Adrenal gland (tissue), 9 donors: ENCODE measurements at regions not wholly inside any gene's neighbourhood (a gene's known extent, or its start where the extent isn't known, plus 50 kb on each side); places are given as distances from the start of the nearest gene placed in this dataset.

Experiments used
- DNase-seq, 7 donors: peaks; one replicate each; pipeline ENCODE4 v3.0.0-alpha.2; 2019 to 2020
- H3K27ac ChIP-seq, 5 donors: fragments of 200-600 bp; sonication (generic) in 4 of 5; 1 replicate in 3 of 5; 2 replicates in 2 of 5; pipeline versions ENCODE4 v1.5.1 to v1.8.0; 2016 to 2020; ENCODE audit warnings: mild to moderate bottlenecking in 1 of 5
- H3K27me3 ChIP-seq: fragments of 200-600 bp; 2 replicates; pipeline ENCODE4 v1.8.0; 2021
- H3K36me3 ChIP-seq, 2 donors: fragments of 200-600 bp; replicated peaks in 1 of 2; 1 replicate in 1 of 2; 2 replicates in 1 of 2; pipeline versions ENCODE4 v1.5.1 to v1.8.0; 2018 to 2022
- H3K4me1 ChIP-seq, 2 donors: fragments of 200-600 bp; replicated peaks in 1 of 2; 1 replicate in 1 of 2; 2 replicates in 1 of 2; pipeline versions ENCODE4 v1.5.1 to v1.8.0; 2018 to 2021
- H3K4me3 ChIP-seq, 4 donors: fragments of 200-600 bp; sonication (generic) in 3 of 4; one replicate each; pipeline ENCODE4 v1.5.1; 2016 to 2018
- H3K9me3 ChIP-seq, 3 donors: fragments of 200-600 bp; sonication (generic) in 1 of 3; replicated peaks in 1 of 3; 1 replicate in 2 of 3; 2 replicates in 1 of 3; pipeline versions ENCODE4 v1.5.1 to v1.8.0; 2016 to 2021
- POLR2A ChIP-seq, 2 donors: fragments of 450-650 bp; IDR thresholded peaks; one replicate each; pipeline ENCODE4 v1.6.1; 2017; ENCODE audit warnings: antibody characterized with exemption in 2 of 2, mild to moderate bottlenecking in 2 of 2, moderate library complexity in 1 of 2
- WGBS, 4 donors: extraction: QIAGEN DNeasy Blood & Tissue Kit in 2 of 4; methylation state at CpG; one replicate each; pipeline versions ENCODE4 v1.1.5 to v1.1.7; 2013 to 2017; 5-methylcytosine and 5-hydroxymethylcytosine counted together
- intact Hi-C, 2 donors: fragments of 100-400 bp; cut with DNase I; formaldehyde crosslinking; loops; one replicate each; pipeline versions ENCODE4 v1.14.1 to v1.15.0; 2022 to 2023
- TF ChIP-seq, protein P1 (sequence below), 6 experiments: fragments of 450-650 bp in 4 of 6; fragments of 200-600 bp in 2 of 6; sonication (generic) in 1 of 6; IDR thresholded peaks; 1 replicate in 5 of 6; 2 replicates in 1 of 6; pipeline versions ENCODE4 v1.5.1 to v1.8.0; 2016 to 2021; ENCODE audit warnings: antibody characterized with exemption in 6 of 6, mild to moderate bottlenecking in 2 of 6, moderate library complexity in 1 of 6
- donor health status: healthy with polysubstance abuse.
- donor health status: Bipolar disorder and iron deficiency.
- donor health status: DM: yes; HTN: yes; CAD: no.
- donor health status: DM: no; HTN: no; CAD: no.
- donor health status: DM: no; HTN: no; CAD: no.

- intact Hi-C loops = no loop called here
- no peak for DNase-seq
- Histone ChIP-seq H3K27ac (no peak overlapping the region), H3K4me3 (no peak overlapping the region), H3K36me3 (no peaks in the 10 kb centered on the region), H3K9me3 (no peaks in the 10 kb centered on the region), H3K4me1 (no peaks in the 10 kb centered on the region), H3K27me3 (no peaks in the 10 kb centered on the region)
- 47 to 51% (median 49%) methylated on average over 7 to 8 of the region's 8 CpGs for WGBS, 4 donors
- TF ChIP-seq, protein P1, sequence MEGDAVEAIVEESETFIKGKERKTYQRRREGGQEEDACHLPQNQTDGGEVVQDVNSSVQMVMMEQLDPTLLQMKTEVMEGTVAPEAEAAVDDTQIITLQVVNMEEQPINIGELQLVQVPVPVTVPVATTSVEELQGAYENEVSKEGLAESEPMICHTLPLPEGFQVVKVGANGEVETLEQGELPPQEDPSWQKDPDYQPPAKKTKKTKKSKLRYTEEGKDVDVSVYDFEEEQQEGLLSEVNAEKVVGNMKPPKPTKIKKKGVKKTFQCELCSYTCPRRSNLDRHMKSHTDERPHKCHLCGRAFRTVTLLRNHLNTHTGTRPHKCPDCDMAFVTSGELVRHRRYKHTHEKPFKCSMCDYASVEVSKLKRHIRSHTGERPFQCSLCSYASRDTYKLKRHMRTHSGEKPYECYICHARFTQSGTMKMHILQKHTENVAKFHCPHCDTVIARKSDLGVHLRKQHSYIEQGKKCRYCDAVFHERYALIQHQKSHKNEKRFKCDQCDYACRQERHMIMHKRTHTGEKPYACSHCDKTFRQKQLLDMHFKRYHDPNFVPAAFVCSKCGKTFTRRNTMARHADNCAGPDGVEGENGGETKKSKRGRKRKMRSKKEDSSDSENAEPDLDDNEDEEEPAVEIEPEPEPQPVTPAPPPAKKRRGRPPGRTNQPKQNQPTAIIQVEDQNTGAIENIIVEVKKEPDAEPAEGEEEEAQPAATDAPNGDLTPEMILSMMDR (IDR thresholded peaks at IDR 0.05) = no peak
- no peak for TF ChIP-seq POLR2A (IDR thresholded peaks at IDR 0.05)
These were observed 151.0 kb upstream of the LMO3 start for GRCh38 chr12:16756833-16757555.

DNA sequence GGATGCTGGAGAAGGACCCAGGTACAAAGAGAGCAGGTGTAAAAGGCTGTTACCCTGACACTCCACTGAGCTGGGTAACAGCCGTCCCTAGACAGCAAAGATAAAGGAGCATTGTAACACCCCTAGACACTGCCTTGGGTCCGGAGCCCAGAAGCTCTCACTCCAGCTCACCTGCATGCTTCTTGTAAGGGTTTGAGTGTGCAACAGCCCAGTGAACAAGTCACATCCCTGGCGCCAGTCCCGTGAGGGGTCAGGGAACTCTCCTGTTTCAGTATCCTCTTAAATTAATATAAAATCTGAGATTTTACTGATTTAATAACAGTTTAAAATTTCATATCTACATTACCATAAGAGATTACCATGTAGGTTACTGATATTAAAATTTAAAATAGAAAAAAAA, 124.8 kb upstream of the LMO3 start:
- Histone ChIP-seq H3K36me3 (no peaks in the 10 kb centered on the region), H3K9me3 (no peaks in the 10 kb centered on the region), H3K27ac (no peak overlapping the region), H3K4me3 (no peak overlapping the region), H3K4me1 (no peaks in the 10 kb centered on the region), H3K27me3 (no peaks in the 10 kb centered on the region)
- intact Hi-C loops = no loop called here
- no peak for TF ChIP-seq POLR2A (IDR thresholded peaks at IDR 0.05)
- TF ChIP-seq, protein P1 (IDR thresholded peaks at IDR 0.05) = no peak
- WGBS, 4 donors = 75 to 82% (median 78%) methylated on average over 4 of the region's 4 CpGs
- DNase-seq = no peak

DNA sequence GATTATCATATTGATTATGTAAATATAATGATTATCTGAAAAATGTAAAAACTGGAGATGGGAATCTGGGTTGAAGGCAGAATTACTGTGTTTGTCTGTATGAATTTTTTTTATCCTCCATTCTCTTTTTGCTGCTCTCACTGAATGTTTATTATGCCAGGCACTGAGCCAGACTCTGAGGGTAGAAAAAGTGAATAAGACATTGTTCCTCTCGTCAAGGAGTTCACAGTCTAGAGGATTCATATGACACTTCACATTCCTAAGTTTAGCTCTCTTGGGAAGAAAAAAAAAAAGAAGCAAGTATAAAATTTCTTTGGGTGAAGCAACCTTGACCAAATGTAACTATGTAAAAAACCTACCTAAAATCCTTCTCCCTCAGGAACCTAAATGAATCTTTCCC, 120.9 kb upstream of the LMO3 start:
- H3K27me3 ChIP-seq = no peaks in the 10 kb centered on the region
- no peaks in the 10 kb centered on the region for H3K4me1 ChIP-seq
- H3K9me3 ChIP-seq = no peaks in the 10 kb centered on the region
- 11 to 31% (median 27%) methylated on average over 1 of the region's 1 CpG for WGBS, 4 donors
- intact Hi-C loops = no loop called here
- TF ChIP-seq POLR2A (IDR thresholded peaks at IDR 0.05) = no peak
- TF ChIP-seq, protein P1 (IDR thresholded peaks at IDR 0.05) = no peak
- DNase-seq = no peak
- H3K4me3 ChIP-seq = no peak overlapping the region
- H3K36me3 ChIP-seq = no peaks in the 10 kb centered on the region
- no peak overlapping the region for H3K27ac ChIP-seq

DNA sequence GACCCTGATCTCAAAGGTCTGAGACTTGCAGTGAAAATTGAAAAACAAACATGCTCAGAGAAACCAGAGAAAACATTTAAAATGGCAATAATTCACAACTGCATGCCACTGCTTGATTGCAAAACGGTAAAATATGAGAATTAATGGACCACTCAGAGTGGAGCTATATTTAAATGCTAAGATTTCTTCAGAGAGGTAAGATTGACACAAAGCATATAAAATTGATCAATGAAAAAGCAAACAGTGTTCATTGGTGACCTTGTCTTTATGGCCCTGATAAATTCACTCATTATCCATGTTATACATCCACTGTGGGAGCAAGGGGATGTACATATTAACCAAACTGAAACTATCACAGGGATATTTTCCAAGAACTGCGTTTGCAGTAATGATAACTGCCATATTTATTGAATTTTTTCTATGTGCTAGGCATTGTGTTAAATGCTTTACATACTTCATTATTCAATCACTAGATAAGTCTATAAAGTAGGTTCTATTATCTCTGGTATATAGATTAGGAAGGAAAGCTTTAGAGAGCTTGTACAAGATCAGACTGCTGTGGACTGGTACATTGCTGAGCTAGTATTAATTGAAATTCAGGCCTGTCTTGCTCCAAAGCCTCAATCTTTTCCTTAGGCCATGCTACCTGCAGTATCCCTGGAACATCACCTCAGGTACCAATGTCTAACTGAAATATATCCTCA, 113.9 kb upstream of the LMO3 start:
- WGBS, 4 donors = 39 to 62% (median 52%) methylated on average over 2 of the region's 2 CpGs
- no peak overlapping the region for H3K27ac ChIP-seq
- no peaks in the 10 kb centered on the region for H3K9me3 ChIP-seq
- H3K27me3 ChIP-seq = no peaks in the 10 kb centered on the region
- H3K4me3 ChIP-seq = no peak overlapping the region
- no peak for DNase-seq
- no peaks in the 10 kb centered on the region for H3K4me1 ChIP-seq
- intact Hi-C loops = no loop called here
- H3K36me3 ChIP-seq = no peaks in the 10 kb centered on the region
- no peak for TF ChIP-seq POLR2A (IDR thresholded peaks at IDR 0.05)
- TF ChIP-seq, protein P1 (IDR thresholded peaks at IDR 0.05) = no peak
